PC-3 (cell line): ENCODE measurements at regions not wholly inside any gene's neighbourhood (a gene's known extent, or its start where the extent isn't known, plus 50 kb on each side); places are given as distances from the start of the nearest gene placed in this dataset.
A peak's percentile ranks its signal among the peaks of the same experiment; 100 is the strongest.

ENCODE experiments used
- ATAC-seq: fragments of 200-7000 bp; cut with Tn5 transposase; 2 replicates; pipeline ENCODE4 v1.9.1; 2020; ENCODE audit warnings: mild to moderate bottlenecking, moderate library complexity
- BruUV-seq: library from RNA; stranded (reverse); fragments of 400-500 nt; replicated peaks from 2 replicates; lab custom pipeline; 2021; lab: Mats Ljungman, UMichigan
- CTCF ChIA-PET: fragments of 300-600 bp; sonication (Branson Sonifier 250); formaldehyde crosslinking; loops from one replicate; lab custom pipeline; 2022; ENCODE audit warnings: antibody characterized with exemption; lab: Charles Lee
- POLR2A ChIA-PET: fragments of 300-600 bp; sonication (Branson Sonifier 250); formaldehyde crosslinking; loops from one replicate; lab custom pipeline; 2022; ENCODE audit warnings: antibody characterized with exemption; ENCODE audit not compliant: unreplicated experiment; lab: Charles Lee
- DNase-seq: peaks from one replicate; pipeline ENCODE4 v3.0.0-alpha.2; 2015
- H2AFZ ChIP-seq: fragments of 300-600 bp; sonication (generic); 2 replicates; pipeline ENCODE4 v1.6.0; 2016; ENCODE audit warnings: antibody characterized with exemption, low read length
- H3F3A ChIP-seq: fragments of 300-600 bp; sonication (generic); one replicate; pipeline ENCODE4 v1.6.0; 2017; ENCODE audit warnings: antibody characterized with exemption, low read length, control low read depth, mild to moderate bottlenecking; ENCODE audit not compliant: unreplicated experiment
- H3K27ac ChIP-seq: fragments of 300-600 bp; sonication (generic); 2 replicates; pipeline ENCODE4 v1.5.1; 2016; ENCODE audit warnings: mild to moderate bottlenecking, low read length
- H3K27me3 ChIP-seq: fragments of 300-600 bp; sonication (generic); 2 replicates; pipeline ENCODE4 v1.6.1; 2016; ENCODE audit warnings: low read length, mixed read lengths
- H3K36me3 ChIP-seq: fragments of 300-600 bp; sonication (generic); 2 replicates; pipeline ENCODE4 v1.6.1; 2016; ENCODE audit warnings: low read depth, mixed run types, low read length, mixed read lengths
- H3K4me1 ChIP-seq: fragments of 300-600 bp; sonication (generic); 2 replicates; pipeline ENCODE4 v1.5.1; 2016; ENCODE audit warnings: low read length; ENCODE audit not compliant: insufficient read depth
- H3K4me2 ChIP-seq: fragments of 300-600 bp; sonication (generic); 2 replicates; pipeline ENCODE4 v1.6.0; 2016; ENCODE audit warnings: low read length
- H3K4me3 ChIP-seq: fragments of 300-600 bp; sonication (generic); 2 replicates; pipeline ENCODE4 v1.5.1; 2016; ENCODE audit warnings: mild to moderate bottlenecking, low read length, mixed read lengths
- H3K79me2 ChIP-seq: fragments of 300-600 bp; sonication (generic); 2 replicates; pipeline ENCODE4 v1.6.1; 2017; ENCODE audit warnings: low read length, mixed read lengths
- H3K9ac ChIP-seq: fragments of 300-600 bp; sonication (generic); 2 replicates; pipeline ENCODE4 v1.6.0; 2016; ENCODE audit warnings: mild to moderate bottlenecking, low read length
- H3K9me2 ChIP-seq: fragments of 300-600 bp; sonication (generic); replicated peaks from 2 replicates; pipeline ENCODE4 v1.6.1; 2016; ENCODE audit warnings: mixed run types, low read length, mixed read lengths
- H3K9me3 ChIP-seq: fragments of 300-600 bp; sonication (generic); 2 replicates; pipeline ENCODE4 v1.6.1; 2016; ENCODE audit warnings: low read length, mixed read lengths
- H4K20me1 ChIP-seq: fragments of 300-600 bp; sonication (generic); 2 replicates; pipeline ENCODE4 v1.6.1; 2016; ENCODE audit warnings: low read length, mixed read lengths
- EZH2 ChIP-seq: fragments of 300-600 bp; sonication (generic); IDR thresholded peaks from one replicate; pipeline ENCODE4 v1.6.1; 2017; ENCODE audit warnings: antibody characterized with exemption, mild to moderate bottlenecking, low read length; ENCODE audit not compliant: unreplicated experiment
- EZH2phosphoT487 ChIP-seq: fragments of 300-600 bp; sonication (generic); IDR thresholded peaks from 2 replicates; pipeline ENCODE4 v1.6.1; 2018; ENCODE audit warnings: mild to moderate bottlenecking, antibody characterized with exemption, low read length, borderline replicate concordance
- intact Hi-C: fragments of 100-400 bp; cut with micrococcal nuclease; formaldehyde crosslinking; loops from 2 replicates; pipeline ENCODE4 v1.9.0; 2023
- TF ChIP-seq, protein P1 (sequence below): fragments of 300-600 bp; sonication (generic); conservative IDR thresholded peaks from 2 replicates; pipeline ENCODE4 v1.5.1; 2017; ENCODE audit warnings: antibody characterized with exemption, low read depth, mild to moderate bottlenecking, low read length

DNA sequence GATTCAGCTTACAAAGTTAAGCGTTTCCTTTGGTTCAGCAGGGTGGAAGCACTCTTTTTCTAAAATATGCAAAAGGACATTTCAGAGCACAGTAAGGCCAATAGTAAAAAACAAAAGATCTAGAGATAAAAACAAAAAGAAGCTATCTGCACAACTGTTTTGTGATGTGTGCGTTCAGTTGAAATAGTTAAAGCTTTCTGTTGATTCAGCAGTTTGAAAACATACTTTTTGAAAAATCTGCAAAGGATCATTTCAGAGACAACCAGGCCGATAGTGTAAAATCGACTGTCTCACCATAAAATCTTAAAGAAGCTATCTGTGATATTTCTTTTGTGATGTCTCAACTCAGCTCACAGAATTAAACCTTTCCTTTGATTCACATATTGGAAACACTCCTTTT, 300.0 kb upstream of the ALG10B start:
- ChIA-PET POLR2A (no interaction called here), CTCF (no interaction called here)
- no peak overlapping the region for H3K4me2 ChIP-seq
- H3K9me3 ChIP-seq, result peaks cover 49% of the 10 kb centered on the region
- TF ChIP-seq EZH2phosphoT487 (no peak), EZH2 (no peak)
- TF ChIP-seq, protein P1, sequence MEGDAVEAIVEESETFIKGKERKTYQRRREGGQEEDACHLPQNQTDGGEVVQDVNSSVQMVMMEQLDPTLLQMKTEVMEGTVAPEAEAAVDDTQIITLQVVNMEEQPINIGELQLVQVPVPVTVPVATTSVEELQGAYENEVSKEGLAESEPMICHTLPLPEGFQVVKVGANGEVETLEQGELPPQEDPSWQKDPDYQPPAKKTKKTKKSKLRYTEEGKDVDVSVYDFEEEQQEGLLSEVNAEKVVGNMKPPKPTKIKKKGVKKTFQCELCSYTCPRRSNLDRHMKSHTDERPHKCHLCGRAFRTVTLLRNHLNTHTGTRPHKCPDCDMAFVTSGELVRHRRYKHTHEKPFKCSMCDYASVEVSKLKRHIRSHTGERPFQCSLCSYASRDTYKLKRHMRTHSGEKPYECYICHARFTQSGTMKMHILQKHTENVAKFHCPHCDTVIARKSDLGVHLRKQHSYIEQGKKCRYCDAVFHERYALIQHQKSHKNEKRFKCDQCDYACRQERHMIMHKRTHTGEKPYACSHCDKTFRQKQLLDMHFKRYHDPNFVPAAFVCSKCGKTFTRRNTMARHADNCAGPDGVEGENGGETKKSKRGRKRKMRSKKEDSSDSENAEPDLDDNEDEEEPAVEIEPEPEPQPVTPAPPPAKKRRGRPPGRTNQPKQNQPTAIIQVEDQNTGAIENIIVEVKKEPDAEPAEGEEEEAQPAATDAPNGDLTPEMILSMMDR, result no peak
- no peaks in the 10 kb centered on the region for H3K79me2 ChIP-seq
- H4K20me1 ChIP-seq, result no peaks in the 10 kb centered on the region
- no peaks in the 10 kb centered on the region for H3K27me3 ChIP-seq
- H3K4me1 ChIP-seq, result no peaks in the 10 kb centered on the region
- H3K27ac ChIP-seq, result no peak overlapping the region
- intact Hi-C loops, result no loop called here
- no peaks in the 10 kb centered on the region for H3F3A ChIP-seq
- no peak overlapping the region for H2AFZ ChIP-seq
- H3K9me2 ChIP-seq, result no peaks in the 10 kb centered on the region
- peaks cover 4% of the 10 kb centered on the region; the same call in 1 of the 2 replicates for H3K36me3 ChIP-seq
- H3K9ac ChIP-seq, result no peak overlapping the region
- H3K4me3 ChIP-seq, result no peak overlapping the region
- DNase-seq (no peak), ATAC-seq (no peak)
- no TSS peak for BruUV-seq

- H3K4me3 ChIP-seq, result no peak overlapping the region
- no peaks in the 10 kb centered on the region for H3K9me2 ChIP-seq
- H3K4me2 ChIP-seq, result no peak overlapping the region
- no peak overlapping the region for H3K27ac ChIP-seq
- H2AFZ ChIP-seq, result no peak overlapping the region
- H3K36me3 ChIP-seq, result peaks cover 5% of the 10 kb centered on the region; the same call in 1 of the 2 replicates
- H3K27me3 ChIP-seq, result no peaks in the 10 kb centered on the region
- H3K9me3 ChIP-seq, result peaks cover 52% of the 10 kb centered on the region
- TF ChIP-seq EZH2phosphoT487, result no peak
- TF ChIP-seq EZH2, result no peak
- TF ChIP-seq, protein P1, result no peak
- H3K79me2 ChIP-seq, result no peaks in the 10 kb centered on the region
- ChIA-PET POLR2A (no interaction called here), CTCF (no interaction called here)
- H4K20me1 ChIP-seq, result no peaks in the 10 kb centered on the region
- no peaks in the 10 kb centered on the region for H3F3A ChIP-seq
- BruUV-seq, result no TSS peak
- DNase-seq, result no peak
- no peaks in the 10 kb centered on the region for H3K4me1 ChIP-seq
- no peak overlapping the region for H3K9ac ChIP-seq
- intact Hi-C loops, result no loop called here
- no peak for ATAC-seq
Measured at GRCh38 chr12:38025916-38026315, 290.7 kb upstream of the ALG10B start.

- ChIA-PET POLR2A (no interaction called here), CTCF (no interaction called here)
- Histone ChIP-seq H3K4me1 (peaks cover 28% of the 10 kb centered on the region), H3K4me3 (peak overlapping the region; percentile 61), H3K9me2 (no peaks in the 10 kb centered on the region), H3K27me3 (no peaks in the 10 kb centered on the region), H3K36me3 (no peaks in the 10 kb centered on the region), H4K20me1 (no peaks in the 10 kb centered on the region), H3K9ac (no peak overlapping the region), H3K79me2 (no peaks in the 10 kb centered on the region), H3F3A (peaks cover 9% of the 10 kb centered on the region), H3K9me3 (no peaks in the 10 kb centered on the region), H3K4me2 (peak overlapping the region; percentile 85), H3K27ac (no peak overlapping the region), H2AFZ (peak overlapping the region; percentile 92)
- no peak for ATAC-seq
- no peak for DNase-seq
- intact Hi-C loops, result loop anchor here (1.0 to 10.0 kb wide), 6 partner anchors 85 to 1052 kb away; partner anchors contain the start of gene ALG10B
- TF ChIP-seq EZH2, result no peak
- TF ChIP-seq, protein P1, result no peak
- TF ChIP-seq EZH2phosphoT487, result no peak
- BruUV-seq, result no TSS peak
Measured at GRCh38 chr12:38053113-38053512, 263.5 kb upstream of the ALG10B start.
